Ishikawa (cell line): ENCODE measurements at regions not wholly inside any gene's neighbourhood (a gene's known extent, or its start where the extent isn't known, plus 50 kb on each side); places are given as distances from the start of the nearest gene placed in this dataset.

Experiments
- CEBPB ChIP-seq: IDR thresholded peaks from 2 replicates; pipeline ENCODE4 v1.6.1; 2012
- CREB1 ChIP-seq: IDR thresholded peaks from 2 replicates; pipeline ENCODE4 v1.6.1; 2012; ENCODE audit warnings: low read depth
- EGR1 ChIP-seq: IDR thresholded peaks from 2 replicates; pipeline ENCODE4 v1.6.1; 2012
- EP300 ChIP-seq: IDR thresholded peaks from 2 replicates; pipeline ENCODE4 v1.6.1; 2012; ENCODE audit warnings: borderline replicate concordance
- FOXM1 ChIP-seq: IDR thresholded peaks from 2 replicates; pipeline ENCODE4 v1.6.1; 2012; ENCODE audit warnings: low read depth, borderline replicate concordance
- NFIC ChIP-seq: IDR thresholded peaks from 2 replicates; pipeline ENCODE4 v1.6.1; 2012
- RAD21 ChIP-seq: IDR thresholded peaks from 2 replicates; pipeline ENCODE4 v1.6.1; 2012; ENCODE audit warnings: low read depth
- TAF1 ChIP-seq: IDR thresholded peaks from 2 replicates; pipeline ENCODE4 v1.6.1; 2012; ENCODE audit warnings: low read depth, mild to moderate bottlenecking
- TCF12 ChIP-seq: IDR thresholded peaks from 2 replicates; pipeline ENCODE4 v1.6.1; 2012; ENCODE audit warnings: low read depth
- TEAD4 ChIP-seq: IDR thresholded peaks from 2 replicates; pipeline ENCODE4 v1.6.1; 2012
- YY1 ChIP-seq: IDR thresholded peaks from 2 replicates; pipeline ENCODE4 v1.6.1; 2012; ENCODE audit warnings: low read depth
- ZBTB7A ChIP-seq: IDR thresholded peaks from 2 replicates; pipeline ENCODE4 v1.6.1; 2012; ENCODE audit warnings: low read depth
- TF ChIP-seq, protein P1 (sequence below): IDR thresholded peaks from 2 replicates; pipeline ENCODE4 v1.6.1; 2012; ENCODE audit warnings: low read depth, mild to moderate bottlenecking
- TF ChIP-seq, protein P2 (sequence below): IDR thresholded peaks from 2 replicates; pipeline ENCODE4 v1.6.1; 2012
- TF ChIP-seq, protein P3 (sequence below): IDR thresholded peaks from 2 replicates; pipeline ENCODE4 v1.6.1; 2012

DNA sequence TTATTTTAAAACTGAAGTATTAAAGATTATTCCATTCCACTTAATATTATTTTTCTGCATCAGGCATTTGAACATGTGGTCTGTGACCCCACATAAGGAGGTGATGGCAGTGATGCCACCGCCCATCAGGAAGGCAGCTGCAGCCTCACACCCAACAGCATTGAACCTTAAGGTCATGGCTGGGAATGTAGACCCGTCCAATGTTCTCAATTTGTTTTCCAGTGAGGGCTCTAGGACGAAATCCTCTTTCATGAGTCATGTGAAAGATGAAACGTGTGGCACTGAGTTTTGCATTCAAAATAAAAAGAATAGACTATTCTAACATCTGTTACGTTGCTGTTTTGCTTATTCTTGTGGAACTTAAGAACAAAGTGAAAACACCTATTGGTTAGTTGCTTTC, 74.5 kb upstream of the ANKRD10 start:
- TF ChIP-seq NFIC (no peak), TEAD4 (no peak), TAF1 (no peak), CEBPB (no peak), CREB1 (no peak), EGR1 (no peak), ZBTB7A (no peak)
- TF ChIP-seq, protein P1, sequence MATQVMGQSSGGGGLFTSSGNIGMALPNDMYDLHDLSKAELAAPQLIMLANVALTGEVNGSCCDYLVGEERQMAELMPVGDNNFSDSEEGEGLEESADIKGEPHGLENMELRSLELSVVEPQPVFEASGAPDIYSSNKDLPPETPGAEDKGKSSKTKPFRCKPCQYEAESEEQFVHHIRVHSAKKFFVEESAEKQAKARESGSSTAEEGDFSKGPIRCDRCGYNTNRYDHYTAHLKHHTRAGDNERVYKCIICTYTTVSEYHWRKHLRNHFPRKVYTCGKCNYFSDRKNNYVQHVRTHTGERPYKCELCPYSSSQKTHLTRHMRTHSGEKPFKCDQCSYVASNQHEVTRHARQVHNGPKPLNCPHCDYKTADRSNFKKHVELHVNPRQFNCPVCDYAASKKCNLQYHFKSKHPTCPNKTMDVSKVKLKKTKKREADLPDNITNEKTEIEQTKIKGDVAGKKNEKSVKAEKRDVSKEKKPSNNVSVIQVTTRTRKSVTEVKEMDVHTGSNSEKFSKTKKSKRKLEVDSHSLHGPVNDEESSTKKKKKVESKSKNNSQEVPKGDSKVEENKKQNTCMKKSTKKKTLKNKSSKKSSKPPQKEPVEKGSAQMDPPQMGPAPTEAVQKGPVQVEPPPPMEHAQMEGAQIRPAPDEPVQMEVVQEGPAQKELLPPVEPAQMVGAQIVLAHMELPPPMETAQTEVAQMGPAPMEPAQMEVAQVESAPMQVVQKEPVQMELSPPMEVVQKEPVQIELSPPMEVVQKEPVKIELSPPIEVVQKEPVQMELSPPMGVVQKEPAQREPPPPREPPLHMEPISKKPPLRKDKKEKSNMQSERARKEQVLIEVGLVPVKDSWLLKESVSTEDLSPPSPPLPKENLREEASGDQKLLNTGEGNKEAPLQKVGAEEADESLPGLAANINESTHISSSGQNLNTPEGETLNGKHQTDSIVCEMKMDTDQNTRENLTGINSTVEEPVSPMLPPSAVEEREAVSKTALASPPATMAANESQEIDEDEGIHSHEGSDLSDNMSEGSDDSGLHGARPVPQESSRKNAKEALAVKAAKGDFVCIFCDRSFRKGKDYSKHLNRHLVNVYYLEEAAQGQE: no peak
- TF ChIP-seq, protein P2, sequence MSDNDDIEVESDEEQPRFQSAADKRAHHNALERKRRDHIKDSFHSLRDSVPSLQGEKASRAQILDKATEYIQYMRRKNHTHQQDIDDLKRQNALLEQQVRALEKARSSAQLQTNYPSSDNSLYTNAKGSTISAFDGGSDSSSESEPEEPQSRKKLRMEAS: no peak
- TF ChIP-seq, protein P3, sequence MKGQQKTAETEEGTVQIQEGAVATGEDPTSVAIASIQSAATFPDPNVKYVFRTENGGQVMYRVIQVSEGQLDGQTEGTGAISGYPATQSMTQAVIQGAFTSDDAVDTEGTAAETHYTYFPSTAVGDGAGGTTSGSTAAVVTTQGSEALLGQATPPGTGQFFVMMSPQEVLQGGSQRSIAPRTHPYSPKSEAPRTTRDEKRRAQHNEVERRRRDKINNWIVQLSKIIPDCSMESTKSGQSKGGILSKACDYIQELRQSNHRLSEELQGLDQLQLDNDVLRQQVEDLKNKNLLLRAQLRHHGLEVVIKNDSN: no peak

DNA sequence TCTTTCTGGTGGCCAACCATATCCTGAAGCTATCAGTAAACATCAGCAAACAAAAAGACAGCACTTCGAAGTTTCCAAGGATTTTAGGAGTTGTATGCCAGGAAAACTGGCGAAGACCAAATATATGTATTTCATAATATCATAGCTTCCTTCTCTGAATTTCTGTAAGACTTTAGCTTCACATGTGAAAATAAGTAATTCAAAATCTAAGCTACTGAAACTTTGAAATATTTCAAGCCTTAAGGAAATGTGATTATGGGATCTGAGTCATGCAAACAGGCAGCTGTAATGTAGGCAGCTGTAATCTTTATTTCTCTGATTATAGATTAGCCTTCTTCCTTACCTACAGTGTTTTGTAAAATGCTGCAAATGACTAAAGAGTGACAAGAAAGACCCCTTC, 70.7 kb upstream of the ANKRD10 start:
- no peak for TF ChIP-seq EP300
- no peak for TF ChIP-seq RAD21
- TF ChIP-seq TAF1: no peak
- TF ChIP-seq, protein P1: no peak
- no peak for TF ChIP-seq CREB1
- TF ChIP-seq NFIC: no peak
- no peak for TF ChIP-seq FOXM1
- no peak for TF ChIP-seq YY1
- TF ChIP-seq EGR1: no peak
- TF ChIP-seq, protein P2: no peak
- no peak for TF ChIP-seq ZBTB7A

DNA sequence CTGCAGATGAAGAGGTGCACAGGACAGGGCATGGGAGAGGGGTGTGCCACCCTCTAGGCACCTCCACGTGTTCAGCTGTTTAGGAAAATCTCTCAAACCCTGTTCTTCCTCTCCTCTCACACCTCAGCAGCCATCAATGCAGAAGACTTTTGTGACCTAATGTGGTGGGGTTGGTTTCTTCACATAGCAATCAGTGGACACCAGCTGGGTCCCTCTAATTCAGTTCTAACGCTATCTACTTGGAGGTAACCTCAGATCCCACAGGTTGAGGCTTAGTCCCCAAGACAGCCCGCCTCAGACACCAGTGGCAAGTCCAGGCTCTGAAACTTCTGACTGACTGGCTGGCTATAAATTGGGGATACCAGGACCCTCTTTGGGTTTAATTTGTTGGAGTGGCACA, 69.9 kb upstream of the ANKRD10 start:
- no peak for TF ChIP-seq TAF1
- no peak for TF ChIP-seq RAD21
- TF ChIP-seq ZBTB7A: no peak
- no peak for TF ChIP-seq CEBPB
- TF ChIP-seq, protein P2: no peak
- no peak for TF ChIP-seq TEAD4
- no peak for TF ChIP-seq EGR1
- no peak for TF ChIP-seq TCF12
- no peak for TF ChIP-seq EP300
- TF ChIP-seq, protein P3: no peak
- TF ChIP-seq NFIC: no peak
- no peak for TF ChIP-seq CREB1
- TF ChIP-seq FOXM1: no peak
- no peak for TF ChIP-seq YY1
- TF ChIP-seq, protein P1: no peak

DNA sequence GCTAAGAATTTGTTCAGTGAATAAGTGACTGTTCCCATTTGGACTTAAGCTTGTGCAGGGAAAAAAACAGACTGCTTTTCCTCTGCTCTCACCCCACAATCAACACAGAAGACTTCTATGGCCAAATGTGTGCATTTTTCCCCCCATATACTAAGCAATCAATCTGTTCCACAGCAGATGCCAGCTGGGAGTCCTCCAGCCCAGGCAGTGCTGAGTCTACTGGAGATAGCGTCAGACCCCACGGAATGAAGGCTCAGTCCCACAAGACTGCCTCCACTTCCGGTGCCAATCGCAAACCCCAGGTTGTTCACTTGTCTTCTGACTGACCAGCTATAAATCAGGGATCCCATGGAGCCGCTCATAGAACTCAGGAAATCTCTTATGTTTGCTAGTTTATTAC, 69.5 kb upstream of the ANKRD10 start:
- TF ChIP-seq NFIC: no peak
- TF ChIP-seq, protein P2: no peak
- no peak for TF ChIP-seq EP300
- no peak for TF ChIP-seq CREB1
- TF ChIP-seq, protein P3: no peak
- TF ChIP-seq TCF12: no peak
- no peak for TF ChIP-seq YY1
- no peak for TF ChIP-seq CEBPB
- TF ChIP-seq, protein P1: no peak
- TF ChIP-seq RAD21: no peak
- TF ChIP-seq ZBTB7A: no peak
